HG03575 (cell line): ENCODE measurements at regions not wholly inside any gene's neighbourhood (a gene's known extent, or its start where the extent isn't known, plus 50 kb on each side); places are given as distances from the start of the nearest gene placed in this dataset.

ENCODE experiments used
- ATAC-seq: cut with Tn5 transposase; IDR thresholded peaks from one replicate; pipeline ENCODE4 v1.9.1; 2021; ENCODE audit not compliant: unreplicated experiment, insufficient number of reproducible peaks, low FRiP score; ENCODE audit errors: extremely low read depth

- ATAC-seq = no peak
Observed at GRCh38 chrX:88325634-88326033, 421.4 kb upstream of the CPXCR1 start.

- no peak for ATAC-seq
Observed at GRCh38 chrX:88355252-88355651, 391.8 kb upstream of the CPXCR1 start.

- no peak for ATAC-seq
Observed at GRCh38 chrX:88366314-88366713, 380.7 kb upstream of the CPXCR1 start.

- ATAC-seq = no peak
Observed at GRCh38 chrX:88378406-88378805, 368.6 kb upstream of the CPXCR1 start.

GRCh38 chrX:88397551-88397950, 349.5 kb upstream of the CPXCR1 start:
- ATAC-seq = no peak

GRCh38 chrX:88416002-88416401, 331.0 kb upstream of the CPXCR1 start:
- ATAC-seq = no peak

GRCh38 chrX:88416965-88417364, 330.1 kb upstream of the CPXCR1 start:
- ATAC-seq = no peak

- no peak for ATAC-seq
Observed at GRCh38 chrX:88424071-88424470, 323.0 kb upstream of the CPXCR1 start.

- ATAC-seq = no peak
Observed at GRCh38 chrX:88424541-88424940, 322.5 kb upstream of the CPXCR1 start.

- ATAC-seq = no peak
Observed at GRCh38 chrX:88425739-88426138, 321.3 kb upstream of the CPXCR1 start.

GRCh38 chrX:88437563-88437962, 309.5 kb upstream of the CPXCR1 start:
- no peak for ATAC-seq

- no peak for ATAC-seq
Observed at GRCh38 chrX:88438209-88438608, 308.8 kb upstream of the CPXCR1 start.

- ATAC-seq = no peak
Observed at GRCh38 chrX:88439935-88440334, 307.1 kb upstream of the CPXCR1 start.
